AG09309 (cell line): ENCODE measurements at regions not wholly inside any gene's neighbourhood (a gene's known extent, or its start where the extent isn't known, plus 50 kb on each side); places are given as distances from the start of the nearest gene placed in this dataset.
"Not testable (repeated sequence)": the region's sequence is repeated elsewhere in the genome, so short reads cannot be mapped to it uniquely, and the experiment has no call there.

Source experiments
- DNase-seq: peaks from one replicate; pipeline ENCODE4 v3.0.0-alpha.2; 2010; ENCODE audit warnings: low read depth
- H3K4me3 ChIP-seq: 2 replicates; pipeline ENCODE4 v1.5.1; 2011; ENCODE audit warnings: mild to moderate bottlenecking, low read depth, low read length, moderate library complexity; ENCODE audit not compliant: control insufficient read depth
- CTCF ChIP-seq: IDR thresholded peaks from 2 replicates; pipeline ENCODE4 v1.5.1; 2011; ENCODE audit warnings: mild to moderate bottlenecking, low read depth, low read length, inconsistent platforms; ENCODE audit not compliant: insufficient read depth, control insufficient read depth; ENCODE audit errors: missing control alignments

GRCh38 chr2:152260939-152261338 is 74.0 kb upstream of the FMNL2 start:
- no peak for DNase-seq
- no peak overlapping the region for H3K4me3 ChIP-seq

GRCh38 chr2:152263911-152264310 is 71.1 kb upstream of the FMNL2 start:
- TF ChIP-seq CTCF: no peak
- H3K4me3 ChIP-seq: no peak overlapping the region
- no peak for DNase-seq

More at GRCh38 chr2:152260939-152261338, 74.0 kb upstream of the FMNL2 start:
- TF ChIP-seq CTCF: no peak

- DNase-seq, H3K4me3 ChIP-seq: not testable (repeated sequence)
Observed at GRCh38 chr2:152273732-152274260, 61.2 kb upstream of the FMNL2 start.

- DNase-seq, H3K4me3 ChIP-seq: not testable (repeated sequence)
Observed at GRCh38 chr2:152277896-152278295, 57.1 kb upstream of the FMNL2 start.

- H3K4me3 ChIP-seq: no peak overlapping the region
- no peak for DNase-seq
- no peak for TF ChIP-seq CTCF
Observed at GRCh38 chr2:152278526-152278925, 56.4 kb upstream of the FMNL2 start.

- DNase-seq, H3K4me3 ChIP-seq: not testable (repeated sequence)
Observed at GRCh38 chr2:152279367-152279766, 55.6 kb upstream of the FMNL2 start.

- TF ChIP-seq CTCF: no peak
- no peak for DNase-seq
- no peak overlapping the region for H3K4me3 ChIP-seq
Observed at GRCh38 chr2:152280780-152281179, 54.2 kb upstream of the FMNL2 start.

GRCh38 chr2:152283392-152283791 is 51.6 kb upstream of the FMNL2 start:
- TF ChIP-seq CTCF: no peak
- no peak overlapping the region for H3K4me3 ChIP-seq

More at GRCh38 chr2:152283392-152283791, 51.6 kb upstream of the FMNL2 start:
- no peak for DNase-seq
